Activated CD8-positive, alpha-beta memory T cell treated with anti-CD3 and anti-CD28 coated beads, Interleukin-2, amount 50 U/mL, for 48 hours (primary cell): ENCODE measurements at regions not wholly inside any gene's neighbourhood (a gene's known extent, or its start where the extent isn't known, plus 50 kb on each side); places are given as distances from the start of the nearest gene placed in this dataset.

Experiments used
- DNase-seq: peaks from one replicate; pipeline ENCODE4 v3.0.0-alpha.2; 2020

- no peak for DNase-seq
Measured at GRCh38 chr7:114755856-114756255, 166.0 kb upstream of the MDFIC start.

GRCh38 chr7:114758661-114759227 is 163.2 kb upstream of the MDFIC start:
- no peak for DNase-seq

- DNase-seq: no peak
Measured at GRCh38 chr7:114759347-114760062, 162.4 kb upstream of the MDFIC start.

GRCh38 chr7:114760477-114760876 is 161.4 kb upstream of the MDFIC start:
- no peak for DNase-seq

- DNase-seq: no peak
Measured at GRCh38 chr7:114761973-114762372, 159.9 kb upstream of the MDFIC start.

GRCh38 chr7:114765331-114766040 is 156.4 kb upstream of the MDFIC start:
- DNase-seq: no peak

- no peak for DNase-seq
Measured at GRCh38 chr7:114766041-114766356, 155.9 kb upstream of the MDFIC start.

- DNase-seq: no peak
Measured at GRCh38 chr7:114777288-114777687, 144.6 kb upstream of the MDFIC start.

GRCh38 chr7:114783508-114783907 is 138.4 kb upstream of the MDFIC start:
- DNase-seq: no peak

- no peak for DNase-seq
Measured at GRCh38 chr7:114784177-114784576, 137.7 kb upstream of the MDFIC start.

GRCh38 chr7:114784746-114785145 is 137.1 kb upstream of the MDFIC start:
- DNase-seq: no peak

GRCh38 chr7:114785496-114785895 is 136.4 kb upstream of the MDFIC start:
- DNase-seq: no peak

- DNase-seq: no peak
Measured at GRCh38 chr7:114786455-114786854, 135.4 kb upstream of the MDFIC start.

GRCh38 chr7:114787556-114787955 is 134.3 kb upstream of the MDFIC start:
- no peak for DNase-seq

- DNase-seq: no peak
Measured at GRCh38 chr7:114788706-114789105, 133.2 kb upstream of the MDFIC start.

GRCh38 chr7:114789161-114789560 is 132.7 kb upstream of the MDFIC start:
- DNase-seq: no peak

- DNase-seq: no peak
Measured at GRCh38 chr7:114789871-114790311, 132.0 kb upstream of the MDFIC start.

GRCh38 chr7:114790521-114790920 is 131.4 kb upstream of the MDFIC start:
- DNase-seq: no peak

- no peak for DNase-seq
Measured at GRCh38 chr7:114791771-114792170, 130.1 kb upstream of the MDFIC start.

GRCh38 chr7:114793155-114793845 is 128.6 kb upstream of the MDFIC start:
- DNase-seq: no peak

GRCh38 chr7:114795475-114795874 is 126.4 kb upstream of the MDFIC start:
- DNase-seq: no peak

GRCh38 chr7:114799628-114800028 is 122.3 kb upstream of the MDFIC start:
- no peak for DNase-seq

GRCh38 chr7:114802632-114803031 is 119.3 kb upstream of the MDFIC start:
- no peak for DNase-seq
